Peyer's patch (tissue), 4 donors: ENCODE measurements at regions not wholly inside any gene's neighbourhood (a gene's known extent, or its start where the extent isn't known, plus 50 kb on each side); places are given as distances from the start of the nearest gene placed in this dataset.
"Not testable (repeated sequence)": the region's sequence is repeated elsewhere in the genome, so short reads cannot be mapped to it uniquely, and the experiment has no call there.

Experiments used
- DNase-seq, 3 donors: peaks; one replicate each; pipeline ENCODE4 v3.0.0-alpha.2; 2017 to 2019
- H3K27ac ChIP-seq, 4 donors: fragments of 200-600 bp; sonication (generic); one replicate each; pipeline ENCODE4 v1.5.1; 2016 to 2019
- H3K27me3 ChIP-seq, 2 donors: fragments of 200-600 bp; sonication (generic); one replicate each; pipeline ENCODE4 v1.5.1; 2019
- H3K36me3 ChIP-seq, 3 donors: fragments of 200-600 bp; sonication (generic); one replicate each; pipeline ENCODE4 v1.5.1; 2016 to 2019
- H3K4me1 ChIP-seq, 4 donors: fragments of 200-600 bp; sonication (generic); one replicate each; pipeline ENCODE4 v1.5.1; 2016 to 2019
- H3K4me3 ChIP-seq, 4 donors: fragments of 200-600 bp; sonication (generic); 1 replicate in 3 of 4; 2 replicates in 1 of 4; pipeline ENCODE4 v1.5.1; 2016 to 2019; ENCODE audit warnings: mild to moderate bottlenecking in 1 of 4
- H3K9me3 ChIP-seq, 4 donors: fragments of 200-600 bp; sonication (generic); one replicate each; pipeline ENCODE4 v1.5.1; 2016 to 2019; ENCODE audit warnings: mild to moderate bottlenecking in 1 of 4
- POLR2A ChIP-seq, 2 donors: fragments of 450-650 bp; IDR thresholded peaks; one replicate each; pipeline ENCODE4 v1.5.1; 2017; ENCODE audit warnings: antibody characterized with exemption in 2 of 2, mild to moderate bottlenecking in 2 of 2, moderate library complexity in 2 of 2
- TF ChIP-seq, protein P1 (sequence below), 6 experiments: fragments of 450-650 bp in 4 of 6; fragments of 200-600 bp in 2 of 6; sonication (generic) in 1 of 6; IDR thresholded peaks; one replicate each; pipeline ENCODE4 v1.5.1; 2017 to 2019; ENCODE audit warnings: antibody characterized with exemption in 6 of 6, mild to moderate bottlenecking in 3 of 6, moderate library complexity in 1 of 6

DNA sequence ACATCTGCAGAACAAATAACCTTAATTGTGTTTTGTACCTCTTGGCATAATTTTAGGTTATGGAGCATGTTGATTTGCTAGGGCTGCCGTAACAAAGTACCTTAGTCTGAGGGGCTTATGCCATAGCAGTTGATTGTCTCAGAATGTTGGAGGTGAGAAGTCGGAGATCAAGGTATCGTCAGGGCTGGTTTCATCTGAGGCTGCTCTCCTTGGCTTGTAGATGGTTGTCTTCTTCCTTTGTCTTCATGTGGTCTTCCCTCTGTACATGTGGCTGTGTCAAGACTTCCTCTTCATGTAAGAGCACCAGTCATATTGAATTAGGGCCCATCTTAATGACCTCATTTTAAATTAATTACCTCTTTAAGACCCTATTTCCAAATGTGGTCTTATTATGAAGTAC lies 64.4 kb upstream of the PTHLH start:
- DNase-seq = no peak
- H3K4me1 ChIP-seq = no peaks in the 10 kb centered on the region
- no peak for TF ChIP-seq POLR2A (IDR thresholded peaks at IDR 0.05)
- TF ChIP-seq, protein P1, sequence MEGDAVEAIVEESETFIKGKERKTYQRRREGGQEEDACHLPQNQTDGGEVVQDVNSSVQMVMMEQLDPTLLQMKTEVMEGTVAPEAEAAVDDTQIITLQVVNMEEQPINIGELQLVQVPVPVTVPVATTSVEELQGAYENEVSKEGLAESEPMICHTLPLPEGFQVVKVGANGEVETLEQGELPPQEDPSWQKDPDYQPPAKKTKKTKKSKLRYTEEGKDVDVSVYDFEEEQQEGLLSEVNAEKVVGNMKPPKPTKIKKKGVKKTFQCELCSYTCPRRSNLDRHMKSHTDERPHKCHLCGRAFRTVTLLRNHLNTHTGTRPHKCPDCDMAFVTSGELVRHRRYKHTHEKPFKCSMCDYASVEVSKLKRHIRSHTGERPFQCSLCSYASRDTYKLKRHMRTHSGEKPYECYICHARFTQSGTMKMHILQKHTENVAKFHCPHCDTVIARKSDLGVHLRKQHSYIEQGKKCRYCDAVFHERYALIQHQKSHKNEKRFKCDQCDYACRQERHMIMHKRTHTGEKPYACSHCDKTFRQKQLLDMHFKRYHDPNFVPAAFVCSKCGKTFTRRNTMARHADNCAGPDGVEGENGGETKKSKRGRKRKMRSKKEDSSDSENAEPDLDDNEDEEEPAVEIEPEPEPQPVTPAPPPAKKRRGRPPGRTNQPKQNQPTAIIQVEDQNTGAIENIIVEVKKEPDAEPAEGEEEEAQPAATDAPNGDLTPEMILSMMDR (IDR thresholded peaks at IDR 0.05) = no peak
- H3K4me3 ChIP-seq = no peak overlapping the region
- H3K36me3 ChIP-seq = no peaks in the 10 kb centered on the region
- no peak overlapping the region for H3K27ac ChIP-seq
- no peaks in the 10 kb centered on the region for H3K27me3 ChIP-seq
- H3K9me3 ChIP-seq = no peaks in the 10 kb centered on the region

DNA sequence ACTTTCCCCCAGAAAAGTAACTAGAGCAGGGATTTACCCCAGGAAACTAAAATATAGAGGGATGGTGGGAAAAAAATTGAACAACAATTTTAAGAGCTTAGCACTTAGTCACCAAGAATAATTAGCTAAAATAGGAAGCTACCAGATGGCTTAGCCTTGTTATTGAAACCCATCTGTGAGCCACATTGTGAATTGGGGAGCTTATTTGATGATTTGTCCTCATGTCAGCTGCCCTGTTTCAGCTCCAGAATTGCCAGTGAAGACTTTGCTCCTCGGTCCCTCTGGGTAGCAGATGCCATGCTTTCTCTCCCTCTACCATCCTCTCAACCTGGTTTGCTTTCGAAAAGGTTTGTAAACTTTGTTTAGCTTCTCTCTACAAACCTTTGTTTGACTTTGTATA lies 67.7 kb upstream of the PTHLH start:
- no peaks in the 10 kb centered on the region for H3K27me3 ChIP-seq
- no peak overlapping the region for H3K4me3 ChIP-seq
- no peak overlapping the region for H3K27ac ChIP-seq
- H3K9me3 ChIP-seq = no peaks in the 10 kb centered on the region
- no peaks in the 10 kb centered on the region for H3K4me1 ChIP-seq
- no peak for TF ChIP-seq POLR2A (IDR thresholded peaks at IDR 0.05)
- TF ChIP-seq, protein P1 (IDR thresholded peaks at IDR 0.05) = no peak
- no peaks in the 10 kb centered on the region for H3K36me3 ChIP-seq
- no peak for DNase-seq

DNA sequence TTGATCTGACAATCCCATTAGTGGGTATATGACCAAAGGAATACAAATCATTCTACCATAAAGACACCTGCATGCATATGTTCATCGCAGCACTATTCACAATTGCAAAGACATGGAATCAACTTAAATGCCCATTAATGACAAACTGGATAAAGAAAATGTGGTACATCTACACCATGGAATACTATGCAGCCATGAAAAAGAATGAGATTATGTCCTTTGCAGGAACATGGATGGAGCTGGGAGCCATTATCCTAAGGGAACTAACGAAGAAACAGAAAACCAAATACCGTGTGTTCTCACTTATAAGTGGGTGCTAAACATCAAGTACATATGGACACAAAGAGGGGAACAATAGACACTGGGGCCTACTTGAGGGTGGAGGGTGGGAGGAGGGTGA lies 74.1 kb upstream of the PTHLH start:
- not testable (repeated sequence) for H3K27me3 ChIP-seq, H3K36me3 ChIP-seq, DNase-seq, H3K27ac ChIP-seq, H3K4me3 ChIP-seq, H3K9me3 ChIP-seq, H3K4me1 ChIP-seq

DNA sequence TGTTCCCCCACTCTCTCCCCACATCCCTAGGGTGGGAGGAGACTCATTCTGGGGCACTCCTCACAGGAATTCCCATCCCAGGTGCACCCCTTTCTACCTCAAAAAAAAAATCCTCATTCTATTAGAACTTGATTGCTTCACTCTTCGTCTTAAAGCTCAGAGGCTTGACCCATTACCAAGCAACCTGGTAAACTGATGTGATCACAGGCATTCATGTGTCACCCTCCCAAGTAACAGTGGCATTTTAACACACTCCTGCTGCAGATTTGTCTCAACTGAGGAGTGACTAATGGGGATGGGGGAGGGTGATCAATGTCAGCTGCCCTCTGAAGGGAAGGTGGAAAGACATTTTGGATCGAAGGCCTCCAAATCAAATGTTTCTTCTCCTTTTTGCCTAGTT lies 78.1 kb upstream of the PTHLH start:
- no peaks in the 10 kb centered on the region for H3K36me3 ChIP-seq
- DNase-seq = no peak
- no peak overlapping the region for H3K4me3 ChIP-seq
- TF ChIP-seq, protein P1 (IDR thresholded peaks at IDR 0.05) = no peak
- TF ChIP-seq POLR2A (IDR thresholded peaks at IDR 0.05) = no peak
- H3K4me1 ChIP-seq = no peaks in the 10 kb centered on the region
- H3K27me3 ChIP-seq = no peaks in the 10 kb centered on the region
- no peak overlapping the region for H3K27ac ChIP-seq
- no peaks in the 10 kb centered on the region for H3K9me3 ChIP-seq

DNA sequence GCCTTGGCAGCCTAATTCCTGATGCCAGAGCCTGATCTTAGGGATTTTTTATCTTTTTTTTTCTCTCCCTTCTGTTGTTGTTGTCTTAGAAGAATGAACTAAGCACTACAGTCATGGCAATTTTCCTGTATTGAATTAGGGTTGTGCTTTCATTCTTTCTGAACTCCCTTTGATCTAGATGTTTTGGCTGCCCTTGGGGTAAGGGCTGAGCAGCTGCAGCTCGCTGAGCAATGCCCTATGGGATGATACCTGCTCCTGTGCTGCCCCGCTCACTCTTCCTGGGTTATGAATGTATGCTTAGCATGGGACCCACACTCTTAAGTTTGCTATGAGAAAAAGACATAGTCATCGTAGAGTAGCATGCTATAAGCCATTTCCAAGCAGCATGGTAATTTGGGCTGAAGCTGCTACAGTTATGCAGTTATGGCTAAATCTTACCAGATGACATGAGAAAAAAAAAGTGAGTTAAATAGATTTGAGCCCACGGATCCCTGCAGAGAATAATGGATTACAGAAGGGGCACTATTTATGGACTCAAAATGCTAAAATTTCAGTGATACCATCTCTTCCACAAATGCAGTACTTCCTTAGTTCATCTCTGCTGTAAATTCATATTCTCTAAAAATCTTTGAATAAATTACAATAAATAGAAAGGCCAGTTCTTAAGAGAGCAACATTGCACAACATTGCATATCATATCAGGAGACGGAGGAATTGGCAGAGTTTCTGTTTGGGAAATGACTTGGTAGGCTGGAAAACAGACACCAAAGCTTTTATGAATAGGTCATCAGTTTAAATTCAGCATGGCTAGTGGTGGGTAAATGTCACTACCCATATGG lies 79.2 kb upstream of the PTHLH start:
- Histone ChIP-seq H3K36me3 (no peaks in the 10 kb centered on the region), H3K27ac (no peak overlapping the region), H3K9me3 (no peaks in the 10 kb centered on the region), H3K27me3 (no peaks in the 10 kb centered on the region), H3K4me1 (no peaks in the 10 kb centered on the region), H3K4me3 (no peak overlapping the region)
- no peak for DNase-seq
- TF ChIP-seq POLR2A (IDR thresholded peaks at IDR 0.05) = no peak
- TF ChIP-seq, protein P1 (IDR thresholded peaks at IDR 0.05) = no peak

DNA sequence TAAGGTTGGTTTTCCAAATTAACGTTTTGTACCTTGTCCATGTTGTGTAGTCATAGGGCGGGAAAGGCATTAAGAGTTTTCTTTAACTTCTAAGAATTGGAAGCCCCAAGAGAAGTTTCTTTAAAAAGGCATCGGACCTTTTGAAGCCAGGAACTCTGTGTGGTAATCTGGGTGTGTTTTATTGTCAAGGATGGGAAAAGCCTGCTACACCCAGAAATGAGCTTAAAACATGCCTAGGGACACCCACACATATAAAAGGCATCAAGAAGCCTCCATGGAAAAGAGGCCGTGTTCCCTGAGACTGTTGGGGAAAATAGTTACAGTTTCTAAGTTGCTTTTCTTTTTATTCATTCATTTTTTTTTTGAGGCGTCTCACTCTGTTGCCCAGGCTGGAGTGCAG lies 81.0 kb upstream of the PTHLH start:
- H3K4me1 ChIP-seq = no peaks in the 10 kb centered on the region
- H3K27ac ChIP-seq = no peak overlapping the region
- H3K27me3 ChIP-seq = no peaks in the 10 kb centered on the region
- H3K36me3 ChIP-seq = no peaks in the 10 kb centered on the region
- no peak for DNase-seq
- H3K9me3 ChIP-seq = no peaks in the 10 kb centered on the region
- H3K4me3 ChIP-seq = no peak overlapping the region
- TF ChIP-seq, protein P1 (IDR thresholded peaks at IDR 0.05) = no peak
- no peak for TF ChIP-seq POLR2A (IDR thresholded peaks at IDR 0.05)
